ENCODE measurements at regions not wholly inside any gene's neighbourhood (a gene's known extent, or its start where the extent isn't known, plus 50 kb on each side); places are given as distances from the start of the nearest gene placed in this dataset.
A peak's percentile ranks its signal among the peaks of the same experiment; 100 is the strongest.

DNA sequence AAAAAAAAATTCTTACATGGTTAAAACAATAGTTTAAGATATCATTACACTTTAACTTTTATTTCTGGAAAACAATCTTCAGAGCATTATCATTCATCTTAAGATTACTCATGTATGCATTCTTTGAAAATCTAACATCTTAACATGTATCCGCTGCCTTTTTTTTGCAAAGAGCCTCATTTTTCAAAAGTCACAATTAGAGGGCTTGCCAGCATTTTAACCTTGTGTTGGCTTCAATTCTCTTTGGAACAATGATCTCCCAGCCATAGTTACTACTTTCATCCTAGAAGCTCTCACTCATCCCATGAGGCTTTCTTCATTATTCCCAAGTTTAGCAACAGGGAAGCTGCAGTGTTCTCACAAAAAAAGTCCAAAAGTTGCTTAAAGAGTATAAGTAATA is 330.8 kb downstream of the BCKDHB start:
- H3K4me3 ChIP-seq (replicated peaks in 1 of 2; ENCODE audit: low read depth in 2 of 2, low read length in 2 of 2) = no peak overlapping the region
- DNase-seq (ENCODE audit: low read depth in 2 of 2) = peak in 1 of 2 donors; percentile 66
- TF ChIP-seq, protein P1, sequence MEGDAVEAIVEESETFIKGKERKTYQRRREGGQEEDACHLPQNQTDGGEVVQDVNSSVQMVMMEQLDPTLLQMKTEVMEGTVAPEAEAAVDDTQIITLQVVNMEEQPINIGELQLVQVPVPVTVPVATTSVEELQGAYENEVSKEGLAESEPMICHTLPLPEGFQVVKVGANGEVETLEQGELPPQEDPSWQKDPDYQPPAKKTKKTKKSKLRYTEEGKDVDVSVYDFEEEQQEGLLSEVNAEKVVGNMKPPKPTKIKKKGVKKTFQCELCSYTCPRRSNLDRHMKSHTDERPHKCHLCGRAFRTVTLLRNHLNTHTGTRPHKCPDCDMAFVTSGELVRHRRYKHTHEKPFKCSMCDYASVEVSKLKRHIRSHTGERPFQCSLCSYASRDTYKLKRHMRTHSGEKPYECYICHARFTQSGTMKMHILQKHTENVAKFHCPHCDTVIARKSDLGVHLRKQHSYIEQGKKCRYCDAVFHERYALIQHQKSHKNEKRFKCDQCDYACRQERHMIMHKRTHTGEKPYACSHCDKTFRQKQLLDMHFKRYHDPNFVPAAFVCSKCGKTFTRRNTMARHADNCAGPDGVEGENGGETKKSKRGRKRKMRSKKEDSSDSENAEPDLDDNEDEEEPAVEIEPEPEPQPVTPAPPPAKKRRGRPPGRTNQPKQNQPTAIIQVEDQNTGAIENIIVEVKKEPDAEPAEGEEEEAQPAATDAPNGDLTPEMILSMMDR (IDR thresholded peaks at IDR 0.05; ENCODE audit: low read depth, low read length) = no peak

DNA sequence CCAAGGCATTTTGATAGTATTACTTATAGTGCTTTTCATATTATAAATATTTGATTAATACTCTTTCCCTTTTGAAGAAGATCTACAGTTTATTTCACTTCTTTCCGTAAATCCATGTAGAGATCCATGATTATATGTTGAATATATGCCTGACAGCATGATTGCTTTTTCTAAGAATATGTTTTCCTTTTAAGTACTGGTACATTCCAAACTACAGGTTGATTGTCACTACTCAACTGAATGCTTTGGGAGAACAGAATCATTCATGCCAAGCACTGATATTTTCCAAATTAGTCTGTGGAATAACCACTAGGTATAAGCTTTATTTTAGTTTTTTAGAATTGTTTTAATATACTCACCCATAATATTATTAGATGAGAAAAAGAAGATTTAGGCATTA is 330.2 kb downstream of the BCKDHB start:
- TF ChIP-seq, protein P1 (IDR thresholded peaks at IDR 0.05; ENCODE audit: low read depth, low read length) = no peak
- DNase-seq (ENCODE audit: low read depth in 2 of 2) = no peak
- H3K4me3 ChIP-seq (replicated peaks in 1 of 2; ENCODE audit: low read depth in 2 of 2, low read length in 2 of 2) = no peak overlapping the region

DNA sequence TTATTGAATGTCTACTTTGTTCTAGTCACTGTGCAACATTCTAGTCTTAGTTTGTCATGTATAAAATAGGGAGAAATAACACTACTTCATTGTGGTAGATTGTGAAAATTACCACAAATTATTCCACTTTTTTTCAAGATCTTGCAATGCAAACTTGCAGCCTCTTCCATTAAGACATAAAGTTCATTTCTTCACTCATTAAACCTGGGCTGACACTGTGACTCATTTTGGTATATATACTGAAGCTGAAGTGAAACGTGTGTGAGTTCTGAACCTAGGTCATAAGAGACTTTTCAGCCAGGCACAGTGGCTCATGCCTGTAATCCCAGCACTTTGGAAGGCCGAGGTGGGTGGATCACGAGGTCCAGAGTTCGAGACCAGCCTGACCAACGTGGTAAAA is 329.0 kb downstream of the BCKDHB start:
- no peak overlapping the region for H3K4me3 ChIP-seq (replicated peaks in 1 of 2; ENCODE audit: low read depth in 2 of 2, low read length in 2 of 2)
- TF ChIP-seq, protein P1 (IDR thresholded peaks at IDR 0.05; ENCODE audit: low read depth, low read length) = no peak
- DNase-seq (ENCODE audit: low read depth in 2 of 2) = no peak

DNA sequence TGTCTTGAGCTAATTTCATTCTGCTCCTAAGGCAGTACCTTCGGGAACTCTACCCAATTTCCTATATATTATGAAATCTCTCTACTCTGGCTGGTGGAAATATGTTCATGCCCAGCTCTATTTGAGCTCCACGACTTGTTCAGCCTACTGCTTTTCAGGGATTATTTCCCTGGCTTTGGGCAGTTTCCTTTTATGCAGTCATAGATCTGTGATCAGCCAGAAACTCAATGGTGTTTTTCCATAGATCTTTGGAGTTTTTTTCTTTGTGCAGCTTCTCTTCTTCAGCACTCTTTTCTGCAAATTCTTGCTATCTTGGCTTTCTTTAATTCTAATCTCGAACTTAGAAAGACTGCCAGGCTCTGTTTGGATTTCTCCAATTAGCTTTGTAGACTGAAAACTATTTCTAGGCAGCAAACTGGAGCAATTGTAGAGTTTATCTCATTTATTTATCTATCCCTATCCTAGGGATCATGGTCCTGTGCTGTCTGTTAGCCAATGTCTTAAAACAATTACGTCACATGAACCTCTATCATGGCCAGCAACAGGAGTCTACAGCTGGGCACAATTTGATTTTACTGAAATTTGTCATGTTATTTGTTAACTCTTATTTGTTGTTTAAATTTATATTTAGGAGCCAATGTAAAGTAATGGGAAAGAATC is 328.4 kb downstream of the BCKDHB start:
- TF ChIP-seq, protein P1 (IDR thresholded peaks at IDR 0.05; ENCODE audit: low read depth, low read length) = no peak
- DNase-seq (ENCODE audit: low read depth in 2 of 2) = no peak
- no peak overlapping the region for H3K4me3 ChIP-seq (replicated peaks in 1 of 2; ENCODE audit: low read depth in 2 of 2, low read length in 2 of 2)

DNA sequence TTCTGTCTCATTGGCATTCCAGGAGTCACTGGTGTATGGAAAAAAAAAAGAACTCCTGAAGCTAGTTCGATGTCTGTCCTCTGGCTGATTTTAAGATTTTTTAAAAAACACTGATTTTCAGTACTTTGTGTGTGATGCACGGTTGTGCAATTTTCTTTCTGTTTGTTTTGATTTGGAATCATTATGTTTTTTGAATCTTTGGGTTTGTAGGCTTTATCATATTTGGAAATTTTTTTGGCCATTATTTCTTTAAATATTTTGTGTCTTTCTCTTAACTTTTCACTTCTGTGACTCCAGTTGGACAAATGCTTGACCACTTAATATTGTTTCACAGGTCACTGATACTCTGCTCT is 327.2 kb downstream of the BCKDHB start:
- TF ChIP-seq, protein P1 (IDR thresholded peaks at IDR 0.05; ENCODE audit: low read depth, low read length) = no peak
- no peak for DNase-seq (ENCODE audit: low read depth in 2 of 2)
- no peak overlapping the region for H3K4me3 ChIP-seq (replicated peaks in 1 of 2; ENCODE audit: low read depth in 2 of 2, low read length in 2 of 2)

DNA sequence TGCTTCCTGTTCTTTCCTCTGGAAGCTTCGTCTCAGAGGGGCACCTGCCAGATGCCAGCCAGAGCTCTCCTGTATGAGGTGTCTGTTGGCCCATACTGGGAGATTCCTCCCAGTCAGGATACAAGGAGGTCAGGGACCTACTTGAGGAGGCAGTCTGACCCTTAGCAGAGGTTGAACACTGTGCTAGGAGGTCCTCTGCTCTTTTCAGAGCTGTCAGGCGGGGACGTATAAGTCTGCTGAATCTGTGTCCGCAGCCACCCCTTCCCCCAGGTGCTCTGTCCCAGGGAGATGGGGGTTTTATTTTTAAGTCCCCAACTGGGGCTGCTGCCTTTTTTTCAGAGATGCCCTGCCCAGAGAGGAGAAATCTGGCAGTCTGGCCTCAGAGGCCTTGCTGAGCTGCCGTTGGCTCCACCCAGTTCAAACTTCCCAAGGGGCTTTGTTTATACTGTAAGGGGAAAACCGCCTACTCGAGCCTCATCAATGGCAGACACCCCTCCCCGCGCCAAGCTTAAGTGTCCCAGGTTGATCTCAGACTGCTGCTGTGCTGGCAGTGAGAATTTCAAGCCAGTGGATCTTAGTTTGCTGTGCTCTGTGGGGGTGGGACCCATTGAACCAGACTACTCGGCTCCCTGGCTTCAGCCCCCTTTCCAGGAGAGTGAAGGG is 326.7 kb downstream of the BCKDHB start:
- TF ChIP-seq, protein P1 (IDR thresholded peaks at IDR 0.05; ENCODE audit: low read depth, low read length) = no peak
- DNase-seq (ENCODE audit: low read depth in 2 of 2) = no peak
- no peak overlapping the region for H3K4me3 ChIP-seq (replicated peaks in 1 of 2; ENCODE audit: low read depth in 2 of 2, low read length in 2 of 2)

Measured in cardiac fibroblast (primary cell).